Chondrocyte (in vitro differentiated cells): ENCODE measurements at regions not wholly inside any gene's neighbourhood (a gene's known extent, or its start where the extent isn't known, plus 50 kb on each side); places are given as distances from the start of the nearest gene placed in this dataset.

ENCODE experiments used
- DNase-seq: peaks from one replicate; pipeline ENCODE4 v3.0.0; 2021; ENCODE audit warnings: mixed read lengths, low spot score
- H3K27ac Mint-ChIP-seq: one replicate; pipeline ENCODE4 v1.8.0; 2021; ENCODE audit warnings: mild to moderate bottlenecking, moderate library complexity, mixed read lengths; ENCODE audit not compliant: unreplicated experiment
- H3K27me3 Mint-ChIP-seq: 2 replicates; pipeline ENCODE4 v1.8.0; 2021; ENCODE audit warnings: low read depth, mixed read lengths
- H3K36me3 Mint-ChIP-seq: 2 replicates; pipeline ENCODE4 v1.8.0; 2021; ENCODE audit warnings: low read depth, mixed read lengths
- H3K4me1 Mint-ChIP-seq: 2 replicates; pipeline ENCODE4 v1.8.0; 2021; ENCODE audit warnings: low read depth, mild to moderate bottlenecking, mixed read lengths
- H3K4me3 Mint-ChIP-seq: one replicate; pipeline ENCODE4 v1.8.0; 2021; ENCODE audit warnings: mild to moderate bottlenecking, moderate library complexity, mixed read lengths; ENCODE audit not compliant: unreplicated experiment
- H3K9me3 Mint-ChIP-seq: 2 replicates; pipeline ENCODE4 v1.8.0; 2021; ENCODE audit warnings: low read depth, mixed read lengths
- CTCF ChIP-seq: fragments of 200-600 bp; sonication (generic); IDR thresholded peaks from 2 replicates; pipeline ENCODE4 v1.5.0; 2021; ENCODE audit warnings: antibody characterized with exemption, mild to moderate bottlenecking, moderate library complexity

DNA sequence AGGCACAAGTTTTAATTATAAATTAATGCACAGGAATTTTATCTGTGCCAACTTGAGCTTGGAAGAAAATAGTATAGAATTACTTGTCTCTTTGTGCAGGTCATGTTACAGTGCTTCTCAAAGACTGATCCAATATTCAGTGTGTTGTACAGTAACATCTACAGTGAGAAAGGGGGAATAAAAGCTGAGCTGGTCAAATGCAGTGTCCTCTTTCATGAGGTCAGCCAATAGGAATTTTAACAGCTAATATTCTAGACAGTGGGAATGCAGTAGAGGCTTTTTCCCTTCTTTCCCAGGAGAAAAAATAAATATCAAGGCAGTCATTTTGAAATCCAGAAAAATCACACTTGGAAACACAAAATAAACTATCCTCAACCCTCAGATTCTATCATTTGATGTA is 95.7 kb upstream of the ITGA1 start:
- Mint-ChIP-seq H3K27ac (peak overlapping the region; percentile 94), H3K4me1 (peaks cover 83% of the 10 kb centered on the region), H3K27me3 (no peaks in the 10 kb centered on the region), H3K36me3 (no peaks in the 10 kb centered on the region), H3K4me3 (no peak overlapping the region), H3K9me3 (peaks cover 5% of the 10 kb centered on the region)
- no peak for DNase-seq
- TF ChIP-seq CTCF = no peak

GRCh38 chr5:52692606-52693005 is 95.1 kb upstream of the ITGA1 start:
- H3K36me3 Mint-ChIP-seq = no peaks in the 10 kb centered on the region
- no peak for DNase-seq
- no peaks in the 10 kb centered on the region for H3K27me3 Mint-ChIP-seq
- TF ChIP-seq CTCF = no peak
- peak overlapping the region; percentile 94 for H3K27ac Mint-ChIP-seq
- no peak overlapping the region for H3K4me3 Mint-ChIP-seq
- peaks cover 5% of the 10 kb centered on the region for H3K9me3 Mint-ChIP-seq
- H3K4me1 Mint-ChIP-seq = peaks cover 84% of the 10 kb centered on the region

DNA sequence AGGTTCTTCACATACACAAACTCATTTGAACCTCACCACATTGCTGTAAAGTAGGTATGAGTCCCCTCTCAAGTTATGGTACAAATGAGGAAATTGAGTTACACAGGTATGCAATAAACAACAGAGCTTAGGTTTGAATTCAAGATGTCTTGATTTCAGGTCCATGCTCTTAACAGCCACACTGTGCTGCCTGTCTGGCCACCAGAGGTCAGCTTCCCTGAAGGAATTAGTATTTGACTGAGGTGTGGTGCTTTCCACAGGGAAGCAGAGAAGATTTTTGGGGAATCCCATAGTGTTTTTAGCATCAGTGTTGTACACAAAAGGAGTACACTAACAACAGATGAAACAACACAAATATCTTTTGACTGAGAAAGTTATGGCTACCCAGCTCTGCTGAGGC is 94.4 kb upstream of the ITGA1 start:
- Mint-ChIP-seq H3K36me3 (no peaks in the 10 kb centered on the region), H3K9me3 (peaks cover 2% of the 10 kb centered on the region), H3K4me1 (peaks cover 84% of the 10 kb centered on the region), H3K4me3 (no peak overlapping the region), H3K27ac (peak overlapping the region; percentile 94), H3K27me3 (no peaks in the 10 kb centered on the region)
- TF ChIP-seq CTCF = peak; percentile 81
- DNase-seq = no peak

DNA sequence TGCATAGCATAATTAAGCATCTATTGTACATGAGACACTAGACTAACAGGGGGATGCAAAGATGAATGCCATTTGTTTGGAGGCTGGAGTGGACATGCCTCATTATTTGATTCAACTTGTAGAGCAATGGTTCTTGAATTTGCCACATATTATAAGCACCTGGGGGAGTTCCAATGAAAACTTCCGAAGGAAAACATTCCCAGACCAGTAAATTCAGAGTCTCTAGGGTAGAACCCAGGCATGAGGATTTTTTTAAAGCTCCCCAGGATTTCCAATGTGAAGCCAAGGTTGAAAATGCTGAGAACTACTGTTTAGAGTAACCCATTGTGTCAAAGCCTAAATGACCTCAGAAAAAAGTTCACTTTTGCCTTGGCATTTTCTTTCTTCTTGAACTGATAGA is 93.9 kb upstream of the ITGA1 start:
- TF ChIP-seq CTCF = no peak
- no peaks in the 10 kb centered on the region for H3K36me3 Mint-ChIP-seq
- no peak overlapping the region for H3K4me3 Mint-ChIP-seq
- DNase-seq = no peak
- peaks cover 83% of the 10 kb centered on the region for H3K4me1 Mint-ChIP-seq
- peak overlapping the region; percentile 94 for H3K27ac Mint-ChIP-seq
- H3K9me3 Mint-ChIP-seq = no peaks in the 10 kb centered on the region
- H3K27me3 Mint-ChIP-seq = no peaks in the 10 kb centered on the region

- peaks cover 74% of the 10 kb centered on the region for H3K4me1 Mint-ChIP-seq
- no peaks in the 10 kb centered on the region for H3K9me3 Mint-ChIP-seq
- H3K27ac Mint-ChIP-seq = peak overlapping the region; percentile 87
- H3K27me3 Mint-ChIP-seq = no peaks in the 10 kb centered on the region
- no peak overlapping the region for H3K4me3 Mint-ChIP-seq
- TF ChIP-seq CTCF = no peak
- H3K36me3 Mint-ChIP-seq = no peaks in the 10 kb centered on the region
- no peak for DNase-seq
Observed at GRCh38 chr5:52694648-52695047, 93.1 kb upstream of the ITGA1 start.
